Neuron (in vitro differentiated cells): ENCODE measurements at regions not wholly inside any gene's neighbourhood (a gene's known extent, or its start where the extent isn't known, plus 50 kb on each side); places are given as distances from the start of the nearest gene placed in this dataset.
"Not testable (repeated sequence)": the region's sequence is repeated elsewhere in the genome, so short reads cannot be mapped to it uniquely, and the experiment has no call there.

Source experiments
- H2AFZ ChIP-seq: one replicate; pipeline ENCODE4 v1.6.1; 2013; ENCODE audit warnings: low read depth, mild to moderate bottlenecking, inconsistent platforms, low read length, moderate library complexity
- H3K27me3 ChIP-seq: one replicate; pipeline ENCODE4 v1.6.1; 2013; ENCODE audit warnings: low read length; ENCODE audit not compliant: insufficient read depth
- H3K36me3 ChIP-seq: one replicate; pipeline ENCODE4 v1.6.1; 2013; ENCODE audit warnings: low read length; ENCODE audit not compliant: insufficient read depth
- H3K4me1 ChIP-seq: one replicate; pipeline ENCODE4 v1.6.1; 2013; ENCODE audit warnings: low read length; ENCODE audit not compliant: insufficient read depth
- H3K4me3 ChIP-seq: 2 replicates; pipeline ENCODE4 v1.5.1; 2013; ENCODE audit warnings: mild to moderate bottlenecking, low read length, moderate library complexity
- H3K9me3 ChIP-seq: one replicate; pipeline ENCODE4 v1.6.1; 2013; ENCODE audit warnings: low read length

GRCh38 chr11:79610139-79610538, 169.3 kb upstream of the TENM4 start:
- no peak overlapping the region for H2AFZ ChIP-seq
- no peaks in the 10 kb centered on the region for H3K36me3 ChIP-seq
- no peaks in the 10 kb centered on the region for H3K9me3 ChIP-seq
- no peaks in the 10 kb centered on the region for H3K4me1 ChIP-seq
- no peak overlapping the region for H3K4me3 ChIP-seq
- peaks cover 7% of the 10 kb centered on the region for H3K27me3 ChIP-seq

DNA sequence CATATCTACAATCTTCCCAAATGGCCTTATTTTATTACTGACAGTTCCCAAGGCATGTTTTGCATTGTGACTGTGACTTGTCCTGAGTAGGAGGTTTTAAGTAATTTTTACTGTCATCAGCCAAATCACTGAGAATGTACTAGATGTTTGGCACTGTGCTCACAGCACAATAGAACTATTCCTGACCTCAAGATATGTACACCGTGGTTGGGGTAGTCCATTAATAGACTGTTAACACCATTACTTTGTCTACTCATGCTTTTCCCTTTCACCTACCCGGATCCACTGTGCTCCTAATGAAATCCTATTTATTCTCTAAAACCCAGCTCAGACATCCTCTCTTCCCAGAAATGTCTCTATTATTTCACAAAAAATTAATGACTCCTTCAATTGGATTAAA, 168.7 kb upstream of the TENM4 start:
- no peaks in the 10 kb centered on the region for H3K9me3 ChIP-seq
- H3K4me3 ChIP-seq: no peak overlapping the region
- H3K4me1 ChIP-seq: no peaks in the 10 kb centered on the region
- H3K36me3 ChIP-seq: no peaks in the 10 kb centered on the region
- H2AFZ ChIP-seq: no peak overlapping the region
- H3K27me3 ChIP-seq: peaks cover 2% of the 10 kb centered on the region

DNA sequence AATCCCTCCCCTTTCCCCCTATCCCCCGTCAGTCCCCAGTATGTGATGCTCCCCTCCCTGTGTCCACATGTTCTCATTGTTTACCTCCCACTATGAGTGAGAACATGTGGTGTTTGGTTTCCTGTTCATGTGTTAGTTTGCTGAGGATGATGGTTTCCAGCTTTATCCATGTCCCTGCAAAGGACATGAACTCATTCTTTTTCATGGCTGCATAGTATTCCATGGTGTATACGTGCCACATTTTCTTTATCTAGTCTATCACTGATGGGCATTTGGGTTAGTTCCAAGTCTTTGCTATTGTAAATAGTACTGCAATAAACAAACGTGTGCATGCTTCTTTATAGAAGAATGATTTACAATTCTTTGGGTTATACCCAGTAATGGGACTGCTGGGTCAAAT, 165.6 kb upstream of the TENM4 start:
- H3K9me3 ChIP-seq, H3K4me3 ChIP-seq, H2AFZ ChIP-seq, H3K4me1 ChIP-seq, H3K36me3 ChIP-seq, H3K27me3 ChIP-seq: not testable (repeated sequence)

DNA sequence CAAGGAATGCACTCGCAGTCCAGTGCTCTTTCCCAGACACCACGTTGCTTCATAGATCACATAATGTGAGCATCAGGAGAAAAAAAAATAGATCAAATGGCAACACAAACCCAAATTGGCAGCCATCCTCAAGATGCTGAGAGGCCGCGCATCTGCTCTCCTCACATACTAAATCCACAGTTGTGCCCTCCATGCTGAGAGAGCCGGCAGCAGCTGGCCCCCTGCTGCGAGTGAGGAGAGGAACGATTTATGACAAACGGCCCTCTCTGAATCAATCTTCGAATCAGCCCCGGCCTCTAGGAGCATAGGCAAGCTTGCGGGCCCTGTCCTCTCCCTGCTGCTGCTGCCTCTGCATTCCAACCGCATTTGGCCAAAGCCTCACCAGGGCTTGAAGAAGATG, 159.9 kb upstream of the TENM4 start:
- Histone ChIP-seq H2AFZ (no peak overlapping the region), H3K27me3 (peaks cover 3% of the 10 kb centered on the region), H3K4me1 (no peaks in the 10 kb centered on the region), H3K36me3 (no peaks in the 10 kb centered on the region), H3K9me3 (no peaks in the 10 kb centered on the region), H3K4me3 (no peak overlapping the region)

GRCh38 chr11:79594834-79595233, 154.0 kb upstream of the TENM4 start:
- H2AFZ ChIP-seq: no peak overlapping the region
- H3K9me3 ChIP-seq: no peaks in the 10 kb centered on the region
- H3K4me3 ChIP-seq: no peak overlapping the region
- H3K27me3 ChIP-seq: peaks cover 4% of the 10 kb centered on the region
- no peaks in the 10 kb centered on the region for H3K36me3 ChIP-seq
- no peaks in the 10 kb centered on the region for H3K4me1 ChIP-seq

DNA sequence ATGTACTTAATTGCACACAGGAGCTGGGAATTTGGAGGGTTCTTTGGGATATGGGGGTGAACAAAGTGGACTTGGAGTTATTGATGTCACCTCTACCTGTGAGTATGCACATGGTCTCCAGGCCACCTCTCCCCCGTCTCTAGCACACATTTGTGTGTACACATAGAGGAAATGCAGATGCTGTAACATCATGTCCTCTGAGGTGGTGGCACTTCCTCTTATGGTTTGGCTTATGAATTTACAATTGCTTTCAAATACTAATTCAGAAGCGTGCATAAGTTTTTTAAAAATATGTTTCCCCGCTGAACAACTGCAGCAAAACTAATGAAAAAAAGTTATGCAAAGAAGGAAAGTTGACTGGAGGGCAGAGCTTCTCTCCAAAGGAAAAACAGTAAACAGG, 152.0 kb upstream of the TENM4 start:
- Histone ChIP-seq H2AFZ (no peak overlapping the region), H3K4me1 (no peaks in the 10 kb centered on the region), H3K9me3 (no peaks in the 10 kb centered on the region), H3K36me3 (no peaks in the 10 kb centered on the region), H3K27me3 (peaks cover 4% of the 10 kb centered on the region), H3K4me3 (no peak overlapping the region)

DNA sequence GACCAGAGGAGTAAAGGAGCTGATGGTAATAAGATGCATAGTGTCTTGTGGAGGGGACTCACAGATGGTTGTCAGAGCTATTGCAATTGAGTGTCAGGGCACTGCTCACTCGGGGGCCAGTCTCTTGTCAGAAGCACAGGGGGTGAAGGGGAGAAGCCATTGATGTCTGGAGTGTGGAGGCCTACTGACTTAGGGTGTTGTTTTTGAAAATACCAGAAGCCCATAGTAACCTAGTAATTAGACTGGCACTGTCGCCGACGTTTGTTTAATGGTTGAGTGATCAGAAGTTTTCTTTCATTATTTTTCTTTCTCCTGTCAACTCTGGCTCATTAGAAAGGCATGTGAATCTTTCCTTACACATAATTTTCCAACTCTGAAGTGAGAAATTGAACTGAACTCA, 151.6 kb upstream of the TENM4 start:
- Histone ChIP-seq H3K27me3 (peaks cover 4% of the 10 kb centered on the region), H3K9me3 (no peaks in the 10 kb centered on the region), H3K4me3 (no peak overlapping the region), H2AFZ (no peak overlapping the region), H3K36me3 (no peaks in the 10 kb centered on the region), H3K4me1 (no peaks in the 10 kb centered on the region)

- H3K4me3 ChIP-seq: no peak overlapping the region
- H3K27me3 ChIP-seq: no peaks in the 10 kb centered on the region
Observed at GRCh38 chr11:79582434-79582833, 141.6 kb upstream of the TENM4 start.

DNA sequence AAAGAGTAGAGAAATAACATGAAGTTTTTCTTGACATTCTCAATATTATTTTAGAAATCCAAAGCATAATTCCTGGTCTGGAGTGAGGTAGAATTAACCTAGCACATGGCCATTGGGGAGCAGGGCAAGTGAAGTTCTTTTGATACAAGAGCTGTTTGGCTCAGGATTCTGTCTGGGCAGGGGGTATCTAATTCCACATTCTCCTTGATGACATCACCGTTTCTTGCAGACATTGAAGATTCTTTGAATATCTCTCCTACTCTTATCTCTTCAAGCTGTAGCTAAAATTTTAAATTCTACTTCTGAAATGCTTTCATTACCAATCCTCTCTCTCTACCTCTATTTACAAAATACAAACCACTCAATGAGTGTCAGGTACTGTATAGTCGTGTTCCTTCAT, 138.2 kb upstream of the TENM4 start:
- Histone ChIP-seq H3K27me3 (no peaks in the 10 kb centered on the region), H3K4me1 (no peaks in the 10 kb centered on the region), H3K4me3 (no peak overlapping the region), H2AFZ (no peak overlapping the region), H3K36me3 (no peaks in the 10 kb centered on the region), H3K9me3 (no peaks in the 10 kb centered on the region)

More at GRCh38 chr11:79582434-79582833, 141.6 kb upstream of the TENM4 start:
- H2AFZ ChIP-seq: no peak overlapping the region
- H3K36me3 ChIP-seq: no peaks in the 10 kb centered on the region
- H3K9me3 ChIP-seq: no peaks in the 10 kb centered on the region
- H3K4me1 ChIP-seq: no peaks in the 10 kb centered on the region

- Histone ChIP-seq H2AFZ (no peak overlapping the region), H3K27me3 (no peaks in the 10 kb centered on the region), H3K36me3 (no peaks in the 10 kb centered on the region), H3K9me3 (no peaks in the 10 kb centered on the region), H3K4me1 (no peaks in the 10 kb centered on the region), H3K4me3 (no peak overlapping the region)
Observed at GRCh38 chr11:79578116-79578515, 137.3 kb upstream of the TENM4 start.

DNA sequence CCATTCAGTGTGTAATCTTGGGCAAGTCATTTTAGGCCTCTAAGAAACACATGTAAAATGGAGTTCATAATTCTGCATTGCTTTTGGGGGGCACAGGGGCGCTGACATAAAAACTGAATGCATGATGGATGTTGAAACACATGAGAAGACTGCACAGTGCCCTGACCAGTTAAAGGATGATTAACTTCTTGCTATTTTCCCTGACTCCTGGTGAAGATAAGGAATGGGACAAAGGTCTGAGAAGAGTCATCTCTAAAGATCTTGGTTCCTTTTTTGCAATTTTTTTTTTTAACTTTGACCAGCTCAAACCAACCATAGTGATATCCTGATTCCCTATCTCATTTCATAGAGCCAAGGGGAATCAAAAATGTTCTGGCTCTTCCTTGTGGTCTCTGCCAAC, 134.9 kb upstream of the TENM4 start:
- Histone ChIP-seq H2AFZ (no peak overlapping the region), H3K4me3 (no peak overlapping the region), H3K9me3 (no peaks in the 10 kb centered on the region), H3K36me3 (no peaks in the 10 kb centered on the region), H3K27me3 (no peaks in the 10 kb centered on the region), H3K4me1 (no peaks in the 10 kb centered on the region)

DNA sequence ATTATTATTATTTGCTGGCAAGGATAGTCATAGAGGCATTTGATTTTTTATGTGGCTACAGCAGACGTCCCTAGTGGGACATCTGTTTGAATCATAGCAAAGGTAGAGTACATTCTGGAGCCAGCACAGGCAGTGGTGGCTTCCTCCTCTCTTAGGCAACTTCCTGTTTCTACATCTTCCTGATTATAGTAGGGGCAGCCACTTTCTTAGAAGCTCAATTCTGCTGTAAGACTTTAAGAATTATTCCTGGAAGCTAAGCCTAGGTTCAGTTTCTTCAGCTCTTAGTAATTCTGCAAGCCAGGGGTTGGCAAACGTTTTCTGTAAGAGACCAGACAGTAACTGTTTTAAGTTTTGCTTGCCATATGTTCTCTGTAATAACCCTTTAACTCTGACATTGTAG, 129.3 kb upstream of the TENM4 start:
- Histone ChIP-seq H3K27me3 (no peaks in the 10 kb centered on the region), H3K4me1 (no peaks in the 10 kb centered on the region), H3K9me3 (no peaks in the 10 kb centered on the region), H3K36me3 (no peaks in the 10 kb centered on the region), H2AFZ (no peak overlapping the region), H3K4me3 (no peak overlapping the region)

GRCh38 chr11:79564288-79564925, 123.6 kb upstream of the TENM4 start:
- H3K4me1 ChIP-seq: no peaks in the 10 kb centered on the region
- H3K9me3 ChIP-seq: no peaks in the 10 kb centered on the region
- no peak overlapping the region for H3K4me3 ChIP-seq
- H3K27me3 ChIP-seq: no peaks in the 10 kb centered on the region
- H2AFZ ChIP-seq: no peak overlapping the region
- no peaks in the 10 kb centered on the region for H3K36me3 ChIP-seq

GRCh38 chr11:79561496-79561895, 120.7 kb upstream of the TENM4 start:
- no peaks in the 10 kb centered on the region for H3K36me3 ChIP-seq
- no peaks in the 10 kb centered on the region for H3K4me1 ChIP-seq
- no peak overlapping the region for H2AFZ ChIP-seq
- H3K27me3 ChIP-seq: no peaks in the 10 kb centered on the region
- H3K4me3 ChIP-seq: no peak overlapping the region
- no peaks in the 10 kb centered on the region for H3K9me3 ChIP-seq
